ENCODE measurements at regions not wholly inside any gene's neighbourhood (a gene's known extent, or its start where the extent isn't known, plus 50 kb on each side); places are given as distances from the start of the nearest gene placed in this dataset.

DNA sequence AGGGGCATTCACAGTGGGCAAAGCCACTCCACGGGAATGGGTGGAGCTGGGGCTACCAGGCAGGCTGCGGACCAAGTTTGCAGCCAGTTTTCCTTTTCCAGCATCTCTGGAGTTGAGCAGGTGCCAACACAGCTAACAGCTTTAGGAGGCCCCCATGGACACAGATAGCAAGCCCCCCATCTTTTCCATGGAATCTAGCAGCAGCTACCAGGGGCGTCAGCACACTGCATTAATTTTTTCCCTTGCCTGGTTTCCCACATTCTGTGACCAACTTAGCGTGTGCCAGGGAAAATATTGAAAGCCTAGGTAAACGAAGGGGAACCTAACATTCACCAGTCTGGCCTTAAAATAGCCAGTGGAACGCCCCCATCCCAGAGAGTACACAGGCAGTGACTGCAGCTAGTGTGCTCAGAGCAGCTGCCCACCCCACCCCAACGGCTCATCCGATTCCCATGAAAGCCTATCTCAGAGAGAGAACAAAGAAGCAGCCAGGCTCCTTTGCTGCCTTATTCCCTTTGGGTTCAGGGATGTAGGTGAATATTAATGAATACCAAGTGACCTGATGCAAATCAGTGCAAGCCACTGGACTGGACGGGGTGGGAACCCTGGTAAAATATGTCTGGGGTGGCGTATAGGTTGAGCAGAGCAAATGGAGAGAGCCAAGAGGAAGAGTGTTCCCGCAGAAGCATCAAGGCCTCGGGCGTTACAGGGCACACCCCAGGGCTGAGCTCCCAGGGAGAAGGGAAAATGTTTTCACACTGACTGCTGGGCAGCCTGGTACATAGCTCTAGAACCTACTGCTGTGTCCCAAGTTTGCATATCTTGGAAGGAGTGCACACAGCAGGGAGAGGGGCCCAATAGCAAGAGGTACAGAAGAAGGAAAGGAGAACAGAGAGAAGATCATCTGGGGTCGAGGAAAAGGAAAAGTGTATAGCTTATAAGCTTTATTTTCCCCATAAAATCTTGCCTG is 73.9 kb upstream of the SOX9 start:
- no peak for DNase-seq

DNA sequence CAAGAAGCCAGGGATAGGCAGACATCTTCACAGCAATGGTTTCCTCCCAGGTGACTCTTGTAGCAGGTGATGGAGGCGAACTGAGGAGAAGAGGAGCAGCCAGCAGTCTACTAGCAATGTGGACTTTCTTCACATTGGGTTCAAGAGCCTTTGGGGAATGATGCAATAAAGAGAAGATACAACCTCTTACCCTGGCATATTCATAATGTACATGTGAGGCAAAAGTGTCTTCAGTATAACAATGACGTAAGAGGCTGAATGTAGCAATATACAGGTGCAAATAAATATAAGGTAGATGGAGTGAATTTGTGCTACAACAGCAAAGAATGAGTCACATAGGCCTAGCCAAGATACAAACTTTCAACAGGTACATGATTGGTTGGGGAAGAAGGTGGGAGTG is 70.9 kb upstream of the SOX9 start:
- no peak for DNase-seq

DNA sequence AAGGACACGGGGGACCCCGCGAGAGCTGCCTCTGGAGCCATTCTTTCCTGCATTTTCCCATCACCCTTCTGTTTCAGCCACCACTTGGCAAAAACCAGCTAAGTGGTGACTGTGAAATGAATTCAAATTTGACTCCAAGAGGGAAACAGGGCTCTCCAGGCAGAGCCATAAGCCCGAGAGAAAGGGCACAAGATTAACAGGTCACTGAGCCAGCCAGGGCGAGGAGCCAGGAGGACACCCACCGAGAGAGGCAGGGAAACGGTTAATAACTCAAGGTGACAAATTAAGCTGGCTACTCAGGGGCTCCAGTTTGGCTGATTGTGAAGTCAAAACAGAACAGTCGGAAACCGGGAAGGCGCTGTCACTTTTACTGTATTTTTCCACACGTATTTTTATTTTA is 67.8 kb upstream of the SOX9 start:
- DNase-seq: no peak

DNA sequence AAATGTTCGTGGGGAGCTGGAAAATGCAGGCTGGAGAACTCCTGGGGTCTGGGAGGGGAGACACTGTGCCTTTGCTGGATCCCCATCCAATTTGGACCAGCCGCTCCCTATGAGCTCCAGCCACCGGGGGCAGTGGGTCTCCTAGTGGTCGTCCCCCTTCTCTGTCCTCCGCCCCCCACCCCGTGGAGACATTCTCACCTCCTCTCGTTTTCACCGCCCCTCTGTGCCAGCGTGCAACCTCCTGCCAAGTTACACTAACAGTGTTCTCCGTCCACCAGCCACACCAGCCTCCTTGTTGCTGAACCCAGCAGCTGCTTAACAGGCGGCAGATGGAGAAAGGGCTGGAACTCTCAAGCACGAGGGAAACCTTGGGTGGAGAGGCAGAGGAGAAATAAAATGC is 67.4 kb upstream of the SOX9 start:
- no peak for DNase-seq

DNA sequence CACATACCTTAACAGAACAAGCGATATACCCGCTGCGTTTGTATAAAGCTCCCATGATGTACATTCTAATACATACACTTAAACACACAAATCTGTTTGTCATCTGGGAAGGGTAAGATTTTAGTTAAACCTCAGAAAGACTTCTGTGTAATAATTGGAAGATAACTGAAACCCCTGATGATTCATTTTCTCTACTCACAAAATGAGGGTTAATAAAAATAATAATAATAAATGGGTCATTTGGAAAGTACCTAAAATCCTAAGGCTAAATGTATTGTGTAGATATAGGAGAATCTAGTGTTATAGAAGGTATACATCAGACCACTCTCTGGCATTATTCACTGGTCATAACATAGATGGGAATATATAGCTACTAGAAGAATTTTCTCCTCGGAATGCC is 64.7 kb upstream of the SOX9 start:
- no peak for DNase-seq

DNA sequence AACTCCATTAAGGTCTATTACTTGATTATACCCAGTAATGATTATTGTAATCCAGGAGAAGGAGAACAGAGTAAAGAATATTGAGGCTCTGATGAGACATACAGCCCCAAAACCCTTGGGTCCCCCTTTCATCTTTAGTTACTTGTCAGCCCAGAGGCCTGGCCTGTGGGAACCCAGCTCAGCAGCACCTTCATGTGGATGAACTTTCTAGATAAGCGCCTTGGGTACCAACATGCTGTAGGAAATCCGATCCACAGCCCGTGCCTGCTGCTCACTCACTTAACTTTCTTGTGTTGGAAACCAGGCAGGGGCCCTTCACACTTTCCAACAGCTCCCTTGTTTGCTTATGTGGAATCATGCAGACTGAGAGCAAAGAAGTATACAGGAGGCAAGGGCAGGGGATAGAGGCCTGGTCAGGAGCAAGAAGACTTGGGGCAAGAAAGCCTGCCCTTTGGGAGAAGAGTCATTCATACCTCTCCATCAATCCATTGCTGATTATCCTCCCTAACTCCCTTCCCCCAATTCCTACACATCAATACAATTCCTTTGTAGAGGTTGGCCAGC is 64.0 kb upstream of the SOX9 start:
- DNase-seq: no peak

DNA sequence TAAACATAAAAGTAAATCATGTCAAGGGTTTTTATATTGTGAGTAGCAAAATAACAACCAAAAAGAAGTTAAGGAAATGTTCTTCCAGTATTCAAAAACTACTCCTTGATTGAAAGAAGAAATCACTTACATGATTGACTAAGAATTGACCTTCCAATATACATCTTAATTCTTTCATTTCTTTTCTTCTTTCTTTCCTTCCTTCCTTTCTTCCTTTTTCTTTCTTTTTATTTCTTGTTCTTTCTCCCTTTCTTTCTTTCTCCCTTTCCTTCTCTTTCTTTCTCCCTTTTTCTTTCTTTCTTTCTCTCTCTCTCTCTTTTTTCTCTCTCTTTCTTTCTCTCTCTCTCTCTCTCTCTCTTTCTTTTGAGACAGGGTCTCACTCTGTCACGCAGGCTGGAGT is 60.7 kb upstream of the SOX9 start:
- no peak for DNase-seq

DNA sequence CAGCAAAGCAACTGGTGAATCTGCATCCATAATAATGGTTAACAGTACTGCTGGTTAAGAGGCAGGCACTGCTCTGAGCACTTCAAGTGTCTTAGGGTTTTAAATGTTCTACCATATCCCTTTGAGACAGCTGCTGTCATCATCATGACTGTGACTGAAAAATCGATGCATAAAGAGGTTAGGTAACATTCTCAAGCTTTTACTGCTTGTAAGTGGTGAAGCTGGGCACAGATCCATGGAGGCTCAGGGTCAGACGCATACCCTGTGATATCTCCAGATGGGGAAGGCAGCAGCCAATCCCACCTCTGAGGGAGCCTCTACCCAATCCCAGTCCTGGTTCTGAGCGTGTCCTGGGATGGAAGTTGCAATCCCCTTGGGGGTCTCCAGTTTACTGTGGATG is 57.6 kb upstream of the SOX9 start:
- no peak for DNase-seq

DNA sequence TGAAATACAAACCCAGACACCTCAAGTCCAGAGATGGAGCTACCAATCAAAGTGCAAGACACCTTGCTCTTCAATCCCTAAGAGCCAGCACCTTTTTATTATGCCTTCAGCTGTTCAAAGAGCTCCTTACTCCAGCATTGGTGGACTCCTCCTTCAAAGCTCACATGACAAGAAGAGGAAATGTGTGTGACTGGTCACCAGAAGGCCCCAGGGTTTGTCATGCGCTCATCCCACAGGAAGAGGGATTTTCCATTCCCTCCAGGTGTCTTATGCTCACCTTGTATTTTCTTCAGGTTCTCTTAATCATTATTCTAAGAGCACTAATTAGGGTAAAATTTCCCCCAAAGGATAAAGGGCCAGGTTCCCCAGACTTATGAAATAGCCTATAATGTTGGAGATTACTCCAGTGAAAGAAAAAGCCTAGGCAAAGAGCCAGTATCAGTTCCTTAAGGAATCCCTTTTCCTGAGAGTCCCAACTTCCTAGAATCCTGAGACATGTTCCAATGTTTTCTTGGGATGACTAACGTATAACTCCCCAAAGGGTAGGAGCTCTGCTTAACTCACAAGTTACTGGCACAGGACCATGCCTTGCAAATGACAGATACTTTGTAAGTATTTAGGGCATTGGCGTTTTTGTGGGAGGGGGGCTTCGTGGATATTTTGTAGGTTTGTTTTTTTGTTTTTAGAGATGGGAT is 56.9 kb upstream of the SOX9 start:
- DNase-seq: no peak

DNA sequence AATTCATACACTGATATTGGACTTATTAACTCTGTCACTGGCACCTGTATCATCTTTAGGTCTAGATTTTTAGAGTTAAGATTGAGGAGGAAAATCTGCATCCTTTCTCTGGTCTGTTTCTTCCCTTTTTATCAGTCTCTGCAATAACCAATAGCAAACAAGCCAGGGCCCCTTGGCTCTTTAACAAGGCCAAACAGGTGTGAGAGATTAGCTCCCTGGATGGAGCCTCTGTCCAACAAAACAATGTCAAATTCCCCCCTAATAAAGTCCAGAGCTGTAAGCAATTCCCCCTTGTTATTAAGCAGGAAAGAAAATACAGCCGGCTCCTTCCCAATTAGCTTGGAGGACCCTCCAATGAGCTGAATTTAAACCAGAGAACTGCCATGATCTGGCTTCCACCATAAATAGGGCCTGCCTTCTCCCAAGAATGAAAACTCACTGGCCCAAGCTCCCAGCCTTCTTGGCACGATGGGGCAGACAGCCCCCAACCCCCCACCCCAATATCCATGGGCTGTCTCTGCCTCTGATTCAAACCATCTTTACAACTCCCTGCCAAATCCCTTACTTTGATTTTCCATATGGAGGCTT is 56.1 kb upstream of the SOX9 start:
- DNase-seq: no peak

DNA sequence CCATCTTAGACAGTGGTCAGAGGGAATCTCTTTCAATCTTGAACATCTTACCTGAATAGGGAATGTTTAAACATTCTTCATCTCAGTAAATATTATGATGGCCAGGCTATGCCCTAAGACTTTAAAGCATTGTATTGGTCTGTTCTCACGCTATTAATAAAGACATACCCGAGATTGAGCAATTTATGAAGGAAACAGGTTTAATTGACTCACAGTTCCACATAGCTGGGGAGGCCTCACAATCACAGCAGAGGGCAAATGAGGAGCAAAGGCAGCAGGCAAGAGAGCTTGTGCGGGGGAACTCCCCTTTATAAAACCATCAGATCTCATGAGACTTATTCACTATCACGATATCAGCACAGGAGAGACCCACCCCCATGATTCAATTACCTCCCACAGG is 55.3 kb upstream of the SOX9 start:
- no peak for DNase-seq

DNA sequence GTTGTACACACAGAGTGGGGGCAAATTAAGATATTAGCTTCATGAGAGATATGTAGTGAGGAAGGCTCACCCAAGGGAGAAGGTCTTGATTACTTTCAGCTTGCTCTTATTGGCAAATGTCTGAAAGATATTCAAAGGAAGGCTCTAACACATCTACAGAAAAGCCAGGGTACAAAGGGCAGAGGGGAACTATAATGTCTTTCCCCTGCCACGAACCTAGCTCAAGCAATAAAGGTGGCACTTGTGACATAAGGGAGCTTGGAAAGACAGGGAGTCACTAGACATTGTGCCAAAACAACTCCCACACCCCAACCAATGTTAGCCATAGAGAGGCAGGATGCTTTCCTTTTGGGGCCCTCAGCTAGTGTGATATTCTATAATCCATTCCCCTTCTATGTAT is 52.2 kb upstream of the SOX9 start:
- DNase-seq: no peak

DNA sequence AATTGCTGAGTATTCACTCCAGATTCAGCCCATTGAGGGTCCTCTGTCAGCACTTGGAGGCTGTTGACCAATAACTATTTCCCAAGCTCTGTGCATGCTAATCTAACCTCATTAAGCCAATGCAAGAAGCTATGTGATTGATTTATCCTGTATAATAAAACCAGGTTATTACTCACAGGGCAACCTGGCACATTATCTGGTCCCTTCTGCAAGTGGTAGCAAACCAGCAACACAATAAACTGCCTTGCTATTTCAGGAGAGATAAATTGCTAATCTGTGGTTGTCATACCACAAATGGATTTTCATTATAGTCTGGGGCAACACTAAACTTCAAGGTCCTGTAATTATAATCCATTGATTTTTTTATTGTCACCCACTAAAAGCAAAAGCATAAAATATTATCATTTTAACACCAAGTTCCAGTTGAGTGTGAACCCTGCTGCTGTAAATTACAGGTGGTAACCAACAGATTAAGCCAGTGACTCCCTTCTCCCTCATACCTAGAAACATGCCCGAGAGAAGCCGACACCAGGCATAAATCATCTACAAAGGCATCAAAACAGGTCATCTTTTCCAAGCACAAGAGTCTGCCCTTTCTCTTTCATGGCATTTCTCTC is 51.1 kb upstream of the SOX9 start:
- DNase-seq: no peak

Measured in right kidney (tissue), 1 donor.